Omental fat pad (tissue), 3 donors: ENCODE measurements at regions not wholly inside any gene's neighbourhood (a gene's known extent, or its start where the extent isn't known, plus 50 kb on each side); places are given as distances from the start of the nearest gene placed in this dataset.

Experiments
- ATAC-seq: fragments of 150-250 bp; one replicate; pipeline ENCODE4 v1.9.1; 2016; ENCODE audit warnings: mild to moderate bottlenecking, moderate library complexity; ENCODE audit not compliant: low FRiP score
- DNase-seq: peaks from one replicate; pipeline ENCODE4 v3.0.0-alpha.2; 2019; ENCODE audit warnings: low spot score
- CTCF ChIP-seq, 3 donors: fragments of 450-650 bp; IDR thresholded peaks; one replicate each; pipeline ENCODE4 v1.5.1; 2016 to 2017; ENCODE audit warnings: antibody characterized with exemption in 3 of 3, mild to moderate bottlenecking in 3 of 3, moderate library complexity in 2 of 3

DNA sequence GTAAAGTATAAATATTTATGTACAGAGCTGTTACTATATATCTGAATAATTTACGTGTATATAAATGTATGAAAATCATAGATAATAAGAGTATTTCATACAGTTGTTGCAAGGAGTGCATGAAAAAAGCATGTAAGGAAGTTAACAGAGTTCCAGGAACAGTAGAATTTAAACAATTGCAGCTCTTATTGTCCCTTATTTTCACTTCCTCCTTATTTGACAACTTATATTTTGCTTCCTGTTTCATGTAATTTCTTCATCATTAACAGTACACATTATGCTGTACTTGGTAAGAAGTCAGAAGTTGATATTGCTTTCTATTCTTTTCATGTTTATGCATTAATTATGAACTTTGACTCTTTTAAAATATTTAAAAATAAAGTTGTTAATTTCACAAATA lies 681.5 kb downstream of the LRRIQ3 start:
- ATAC-seq: no peak
- no peak for TF ChIP-seq CTCF (IDR thresholded peaks at IDR 0.05)
- DNase-seq: no peak

DNA sequence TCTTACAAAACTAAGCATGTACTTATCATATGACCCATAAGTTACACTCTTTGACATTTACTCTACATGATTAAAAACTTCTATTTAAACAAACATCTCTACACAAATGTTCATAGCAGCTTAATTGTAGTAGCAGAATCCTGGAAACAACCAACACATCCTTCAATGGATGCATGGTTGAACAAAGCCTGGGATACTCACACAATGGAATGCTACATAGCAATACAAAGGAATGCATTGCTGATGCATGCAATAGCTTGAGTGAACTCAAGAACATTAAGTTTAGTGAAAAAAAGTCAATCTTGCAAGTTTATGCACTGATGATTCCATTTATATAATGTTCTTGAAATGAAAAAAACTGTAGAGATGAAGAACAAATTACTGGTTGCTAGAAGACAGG lies 686.9 kb downstream of the LRRIQ3 start:
- no peak for TF ChIP-seq CTCF (IDR thresholded peaks at IDR 0.05)
- ATAC-seq: no peak
- DNase-seq: no peak

GRCh38 chr1:73500154-73500553 lies 697.8 kb downstream of the LRRIQ3 start:
- no peak for ATAC-seq
- no peak for DNase-seq
- no peak for TF ChIP-seq CTCF (IDR thresholded peaks at IDR 0.05)

DNA sequence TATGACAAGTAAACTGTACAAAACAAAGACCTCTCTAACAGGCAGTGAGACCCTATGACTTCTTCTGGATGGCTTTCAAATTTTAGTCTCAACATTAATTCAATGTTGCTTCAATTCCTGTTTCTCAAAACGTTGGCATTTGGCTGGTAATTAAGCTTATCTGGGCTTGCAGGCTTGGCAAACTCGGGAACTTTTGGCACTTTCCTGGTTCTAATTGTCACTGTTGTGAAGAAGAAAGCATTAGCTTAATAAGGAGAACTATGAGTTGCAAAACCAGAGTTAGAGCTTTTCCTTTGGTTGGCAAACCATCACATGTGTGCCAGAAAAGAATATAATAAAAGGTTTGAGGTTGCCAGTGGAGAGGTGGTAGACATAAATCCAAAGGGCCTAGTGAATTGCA lies 698.3 kb downstream of the LRRIQ3 start:
- no peak for DNase-seq
- no peak for TF ChIP-seq CTCF (IDR thresholded peaks at IDR 0.05)
- no peak for ATAC-seq

GRCh38 chr1:73491621-73492020 lies 706.4 kb downstream of the LRRIQ3 start:
- DNase-seq (no peak), ATAC-seq (no peak)
- TF ChIP-seq CTCF (IDR thresholded peaks at IDR 0.05): no peak

- ATAC-seq: no peak
- no peak for TF ChIP-seq CTCF (IDR thresholded peaks at IDR 0.05)
- no peak for DNase-seq
Measured at GRCh38 chr1:73475316-73475870, 722.6 kb downstream of the LRRIQ3 start.

DNA sequence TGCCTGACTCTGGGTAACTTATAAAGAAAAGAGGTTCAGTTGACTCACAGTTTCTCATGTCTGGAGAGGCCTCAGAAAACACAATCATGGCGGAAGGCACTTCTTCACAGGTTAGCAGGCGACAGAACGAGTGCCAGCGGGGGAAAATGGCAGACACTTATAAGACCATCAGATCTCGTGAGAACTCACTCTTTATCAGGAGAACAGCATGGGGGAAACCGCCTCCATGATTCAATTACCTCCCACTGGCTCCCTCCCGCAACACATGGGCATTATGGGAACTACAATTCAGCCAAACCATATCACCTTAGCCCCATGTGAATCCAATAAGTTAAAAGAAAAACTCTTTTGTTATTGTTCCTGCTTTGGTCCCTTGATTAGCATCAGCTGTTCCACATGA lies 725.2 kb downstream of the LRRIQ3 start:
- DNase-seq: no peak
- TF ChIP-seq CTCF (IDR thresholded peaks at IDR 0.05): no peak
- ATAC-seq: no peak
